Cardiac muscle cell (in vitro differentiated cells and primary cell): ENCODE measurements at regions not wholly inside any gene's neighbourhood (a gene's known extent, or its start where the extent isn't known, plus 50 kb on each side); places are given as distances from the start of the nearest gene placed in this dataset.

Experiments used
- DNase-seq, 2 donors: peaks; one replicate each; pipeline versions ENCODE4 v3.0.0 to v3.0.0-alpha.2; 2010 to 2017; ENCODE audit warnings: low read depth in 1 of 2, low spot score in 1 of 2
- H3K27ac ChIP-seq: fragments of 200-600 bp; sonication (generic); 2 replicates; pipeline ENCODE4 v1.5.1; 2016
- H3K27me3 ChIP-seq: fragments of 200-600 bp; sonication (generic); 2 replicates; pipeline ENCODE4 v1.6.0; 2016; ENCODE audit warnings: control low read depth
- H3K36me3 ChIP-seq: fragments of 200-600 bp; sonication (generic); 2 replicates; pipeline ENCODE4 v1.5.1; 2016; ENCODE audit warnings: control low read depth
- H3K4me1 ChIP-seq: fragments of 200-600 bp; sonication (generic); 2 replicates; pipeline ENCODE4 v1.8.1; 2017; ENCODE audit warnings: low read depth, mild to moderate bottlenecking, mixed run types
- H3K4me3 ChIP-seq: fragments of 200-600 bp; sonication (generic); 2 replicates; pipeline ENCODE4 v1.5.1; 2016; ENCODE audit warnings: mild to moderate bottlenecking
- H3K9me3 ChIP-seq: fragments of 200-600 bp; sonication (generic); 2 replicates; pipeline ENCODE4 v1.5.1; 2017; ENCODE audit warnings: low read depth, mild to moderate bottlenecking, control low read depth
- CTCF ChIP-seq: IDR thresholded peaks from 2 replicates; pipeline ENCODE4 v1.5.1; 2012; ENCODE audit warnings: low read depth, mild to moderate bottlenecking, low read length

GRCh38 chr21:21750124-21750825 lies 752.1 kb downstream of the NCAM2 start:
- TF ChIP-seq CTCF, result no peak
- H3K4me3 ChIP-seq, result no peak overlapping the region
- no peak for DNase-seq
- H3K36me3 ChIP-seq, result no peaks in the 10 kb centered on the region
- H3K27me3 ChIP-seq, result no peaks in the 10 kb centered on the region
- H3K27ac ChIP-seq, result no peak overlapping the region
- H3K4me1 ChIP-seq, result no peaks in the 10 kb centered on the region
- H3K9me3 ChIP-seq, result no peaks in the 10 kb centered on the region

- no peak overlapping the region for H3K4me3 ChIP-seq
- H3K9me3 ChIP-seq, result no peaks in the 10 kb centered on the region
- H3K4me1 ChIP-seq, result no peaks in the 10 kb centered on the region
- DNase-seq, result no peak
- H3K36me3 ChIP-seq, result no peaks in the 10 kb centered on the region
- no peaks in the 10 kb centered on the region for H3K27me3 ChIP-seq
- no peak for TF ChIP-seq CTCF
- no peak overlapping the region for H3K27ac ChIP-seq
These were observed 753.1 kb downstream of the NCAM2 start for GRCh38 chr21:21751286-21751685.

- DNase-seq, result no peak
- Histone ChIP-seq H3K4me3 (no peak overlapping the region), H3K27ac (no peak overlapping the region), H3K9me3 (no peaks in the 10 kb centered on the region), H3K4me1 (no peaks in the 10 kb centered on the region), H3K36me3 (no peaks in the 10 kb centered on the region), H3K27me3 (no peaks in the 10 kb centered on the region)
- no peak for TF ChIP-seq CTCF
These were observed 764.6 kb downstream of the NCAM2 start for GRCh38 chr21:21762855-21763254.

GRCh38 chr21:21764281-21764680 lies 766.1 kb downstream of the NCAM2 start:
- Histone ChIP-seq H3K4me3 (no peak overlapping the region), H3K27ac (no peak overlapping the region), H3K9me3 (no peaks in the 10 kb centered on the region), H3K27me3 (no peaks in the 10 kb centered on the region), H3K4me1 (no peaks in the 10 kb centered on the region), H3K36me3 (no peaks in the 10 kb centered on the region)
- no peak for TF ChIP-seq CTCF
- DNase-seq, result no peak

- TF ChIP-seq CTCF, result no peak
- no peak for DNase-seq
- no peaks in the 10 kb centered on the region for H3K9me3 ChIP-seq
- no peaks in the 10 kb centered on the region for H3K27me3 ChIP-seq
- H3K27ac ChIP-seq, result no peak overlapping the region
- no peaks in the 10 kb centered on the region for H3K4me1 ChIP-seq
- H3K4me3 ChIP-seq, result no peak overlapping the region
- H3K36me3 ChIP-seq, result no peaks in the 10 kb centered on the region
These were observed 769.1 kb downstream of the NCAM2 start for GRCh38 chr21:21767276-21767675.
